ENCODE measurements at regions not wholly inside any gene's neighbourhood (a gene's known extent, or its start where the extent isn't known, plus 50 kb on each side); places are given as distances from the start of the nearest gene placed in this dataset.

- intact Hi-C loops (cut with micrococcal nuclease) = no loop called here
- Mint-ChIP-seq H3K4me3 (no peak overlapping the region), H3K9me3 (no peaks in the 10 kb centered on the region), H3K36me3 (ENCODE audit: low read depth) (no peaks in the 10 kb centered on the region), H3K27ac (no peak overlapping the region), H3K27me3 (peaks cover 6% of the 10 kb centered on the region), H3K4me1 (no peaks in the 10 kb centered on the region)
- ATAC-seq (ENCODE audit: low read depth) = no peak
- CTCF ChIA-PET = no interaction called here
- POLR2A ChIA-PET = no interaction called here
- no peak for TF ChIP-seq CTCF (IDR thresholded peaks at IDR 0.05)
- no peak for DNase-seq
Observed at GRCh38 chr2:237205561-237205971, 119.9 kb downstream of the COPS8 start.

- no peaks in the 10 kb centered on the region for H3K9me3 Mint-ChIP-seq
- no peak overlapping the region for H3K4me3 Mint-ChIP-seq
- H3K4me1 Mint-ChIP-seq = no peaks in the 10 kb centered on the region
- H3K27me3 Mint-ChIP-seq = peaks cover 6% of the 10 kb centered on the region
- H3K36me3 Mint-ChIP-seq (ENCODE audit: low read depth) = no peaks in the 10 kb centered on the region
- ATAC-seq (ENCODE audit: low read depth) (no peak), DNase-seq (no peak)
- intact Hi-C loops (cut with micrococcal nuclease) = no loop called here
- TF ChIP-seq CTCF (IDR thresholded peaks at IDR 0.05) = no peak
- no peak overlapping the region for H3K27ac Mint-ChIP-seq
- CTCF ChIA-PET = no interaction called here
- POLR2A ChIA-PET = no interaction called here
Observed at GRCh38 chr2:237207646-237208045, 122.0 kb downstream of the COPS8 start.

GRCh38 chr2:237208373-237209260, 122.9 kb downstream of the COPS8 start:
- H3K4me1 Mint-ChIP-seq = no peaks in the 10 kb centered on the region
- H3K36me3 Mint-ChIP-seq (ENCODE audit: low read depth) = no peaks in the 10 kb centered on the region
- DNase-seq (no peak), ATAC-seq (ENCODE audit: low read depth) (no peak)
- CTCF ChIA-PET = no interaction called here
- intact Hi-C loops (cut with micrococcal nuclease) = no loop called here
- no peak overlapping the region for H3K4me3 Mint-ChIP-seq
- POLR2A ChIA-PET = no interaction called here
- no peak overlapping the region for H3K27ac Mint-ChIP-seq
- H3K27me3 Mint-ChIP-seq = peaks cover 6% of the 10 kb centered on the region
- no peak for TF ChIP-seq CTCF (IDR thresholded peaks at IDR 0.05)
- H3K9me3 Mint-ChIP-seq = no peaks in the 10 kb centered on the region

GRCh38 chr2:237209885-237210284, 124.2 kb downstream of the COPS8 start:
- Mint-ChIP-seq H3K27ac (no peak overlapping the region), H3K4me1 (no peaks in the 10 kb centered on the region), H3K27me3 (peaks cover 2% of the 10 kb centered on the region), H3K4me3 (no peak overlapping the region), H3K9me3 (no peaks in the 10 kb centered on the region), H3K36me3 (ENCODE audit: low read depth) (no peaks in the 10 kb centered on the region)
- CTCF ChIA-PET = no interaction called here
- no peak for ATAC-seq (ENCODE audit: low read depth)
- POLR2A ChIA-PET = no interaction called here
- TF ChIP-seq CTCF (IDR thresholded peaks at IDR 0.05) = no peak
- intact Hi-C loops (cut with micrococcal nuclease) = no loop called here
- no peak for DNase-seq

GRCh38 chr2:237210297-237210696, 124.6 kb downstream of the COPS8 start:
- Mint-ChIP-seq H3K9me3 (no peaks in the 10 kb centered on the region), H3K27me3 (no peaks in the 10 kb centered on the region), H3K27ac (no peak overlapping the region), H3K4me3 (no peak overlapping the region), H3K36me3 (ENCODE audit: low read depth) (no peaks in the 10 kb centered on the region), H3K4me1 (no peaks in the 10 kb centered on the region)
- intact Hi-C loops (cut with micrococcal nuclease) = no loop called here
- ATAC-seq (ENCODE audit: low read depth) (no peak), DNase-seq (no peak)
- TF ChIP-seq CTCF (IDR thresholded peaks at IDR 0.05) = no peak
- POLR2A ChIA-PET = no interaction called here
- CTCF ChIA-PET = no interaction called here
